ENCODE measurements at regions not wholly inside any gene's neighbourhood (a gene's known extent, or its start where the extent isn't known, plus 50 kb on each side); places are given as distances from the start of the nearest gene placed in this dataset.
"Not testable (repeated sequence)": the region's sequence is repeated elsewhere in the genome, so short reads cannot be mapped to it uniquely, and the experiment has no call there.

DNA sequence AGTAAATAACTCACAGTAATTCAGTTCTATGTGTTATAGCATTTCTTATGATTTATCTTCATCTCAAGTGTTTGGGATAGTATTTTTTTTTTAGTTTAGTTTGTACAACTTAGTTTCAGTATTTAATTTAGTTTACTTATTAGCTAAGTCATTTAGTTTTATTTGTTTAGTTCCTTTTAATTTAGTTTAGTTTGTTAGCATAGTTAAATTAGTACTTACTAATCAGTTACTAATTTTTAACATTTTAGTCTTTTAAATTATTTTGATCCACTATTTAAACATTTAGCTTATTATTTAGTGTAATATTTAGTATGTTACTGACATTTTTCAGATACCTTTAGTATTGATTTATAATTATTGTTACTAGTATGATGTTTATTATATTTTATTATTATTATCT is 85.2 kb upstream of the SIPA1L2 start:
- DNase-seq (ENCODE audit: low spot score) = no peak

DNA sequence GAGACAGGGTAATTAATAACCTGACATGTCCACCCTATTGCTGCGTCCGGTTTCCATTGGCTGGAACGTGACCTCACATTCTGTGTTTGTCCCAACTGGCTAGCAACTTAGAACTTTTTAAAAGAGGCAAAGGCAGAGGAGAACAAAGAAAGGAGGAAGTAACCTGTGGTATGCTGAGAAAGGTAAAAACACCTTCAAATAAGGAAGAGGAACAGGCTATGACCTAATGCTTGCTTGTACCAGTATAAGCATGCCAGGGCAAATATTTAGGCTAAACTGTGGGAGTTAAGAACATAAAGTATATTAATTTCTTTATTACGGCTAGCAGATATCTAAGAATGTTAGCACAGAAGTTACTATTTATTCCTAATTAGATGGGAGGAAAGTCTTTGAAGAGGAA is 87.3 kb upstream of the MAP10 start:
- DNase-seq (ENCODE audit: low spot score) = not testable (repeated sequence)

DNA sequence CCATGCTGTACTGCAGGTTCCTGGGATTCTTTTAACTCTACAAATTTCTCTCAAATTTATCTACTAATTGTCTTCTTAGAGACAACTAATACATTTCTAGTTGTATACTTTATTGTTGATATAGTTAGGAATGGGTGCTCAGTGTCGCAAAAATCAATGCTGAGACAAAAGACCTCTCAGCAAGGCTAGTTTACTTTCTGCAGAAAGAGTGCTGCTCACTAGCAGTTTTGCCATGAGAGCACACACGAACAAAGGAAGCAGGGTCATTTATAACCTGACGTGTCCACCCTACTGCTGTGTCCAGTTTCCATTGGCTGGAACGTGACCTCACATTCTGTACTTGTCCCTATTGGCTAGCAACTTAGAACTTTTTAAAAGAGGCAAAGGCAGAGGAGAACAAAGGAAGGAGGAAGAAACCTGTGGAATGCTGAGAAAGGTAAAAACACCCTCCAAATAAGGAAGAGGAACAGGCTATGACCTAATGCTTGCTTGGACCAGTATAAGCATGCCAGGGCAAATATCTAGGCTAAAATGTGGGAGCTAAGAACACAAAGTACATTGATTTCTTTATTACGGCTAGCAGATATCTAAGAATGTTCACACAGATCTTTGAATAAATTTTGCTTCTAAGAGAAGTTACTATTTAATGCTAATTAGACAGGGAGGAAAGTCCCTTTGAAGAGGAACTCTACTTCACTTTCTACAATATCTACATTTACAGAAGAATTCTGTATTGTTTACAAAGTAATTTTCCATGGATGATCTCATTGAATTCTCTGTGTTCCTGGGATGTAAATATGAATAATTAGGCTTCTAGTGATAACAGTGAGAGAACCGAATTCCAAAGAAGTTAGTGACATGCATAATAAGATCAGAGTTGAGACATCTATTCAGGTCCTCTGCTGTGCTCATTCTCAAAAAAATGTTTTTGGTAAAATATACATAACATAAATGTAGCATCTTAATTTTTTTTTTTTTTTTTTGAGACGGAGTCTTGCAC is 86.0 kb upstream of the MAP10 start:
- no peak for DNase-seq (ENCODE audit: low spot score)

DNA sequence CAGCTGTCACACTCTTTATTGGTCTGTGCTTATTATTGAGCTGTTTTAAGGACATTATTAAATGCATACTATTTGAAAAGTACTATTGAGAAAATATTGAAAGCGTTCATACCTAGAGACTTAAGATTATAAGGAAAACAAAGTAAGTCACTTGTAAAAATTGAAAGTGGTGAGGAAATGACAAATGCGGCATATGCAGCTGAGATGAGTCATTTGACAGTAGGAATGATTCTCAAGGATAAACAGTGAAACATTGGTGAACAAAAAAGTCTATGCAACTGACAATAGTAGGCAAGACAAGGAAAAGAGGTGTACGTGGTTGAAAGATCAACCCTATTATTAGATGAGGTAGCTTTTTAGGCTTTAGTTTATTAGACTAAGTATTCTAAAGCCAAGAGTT is 82.6 kb upstream of the MAP10 start:
- DNase-seq (ENCODE audit: low spot score) = no peak

GRCh38 chr1:232725305-232726047 is 79.7 kb upstream of the MAP10 start:
- no peak for DNase-seq (ENCODE audit: low spot score)

GRCh38 chr1:232726048-232726779 is 79.0 kb upstream of the MAP10 start:
- DNase-seq (ENCODE audit: low spot score) = no peak

DNA sequence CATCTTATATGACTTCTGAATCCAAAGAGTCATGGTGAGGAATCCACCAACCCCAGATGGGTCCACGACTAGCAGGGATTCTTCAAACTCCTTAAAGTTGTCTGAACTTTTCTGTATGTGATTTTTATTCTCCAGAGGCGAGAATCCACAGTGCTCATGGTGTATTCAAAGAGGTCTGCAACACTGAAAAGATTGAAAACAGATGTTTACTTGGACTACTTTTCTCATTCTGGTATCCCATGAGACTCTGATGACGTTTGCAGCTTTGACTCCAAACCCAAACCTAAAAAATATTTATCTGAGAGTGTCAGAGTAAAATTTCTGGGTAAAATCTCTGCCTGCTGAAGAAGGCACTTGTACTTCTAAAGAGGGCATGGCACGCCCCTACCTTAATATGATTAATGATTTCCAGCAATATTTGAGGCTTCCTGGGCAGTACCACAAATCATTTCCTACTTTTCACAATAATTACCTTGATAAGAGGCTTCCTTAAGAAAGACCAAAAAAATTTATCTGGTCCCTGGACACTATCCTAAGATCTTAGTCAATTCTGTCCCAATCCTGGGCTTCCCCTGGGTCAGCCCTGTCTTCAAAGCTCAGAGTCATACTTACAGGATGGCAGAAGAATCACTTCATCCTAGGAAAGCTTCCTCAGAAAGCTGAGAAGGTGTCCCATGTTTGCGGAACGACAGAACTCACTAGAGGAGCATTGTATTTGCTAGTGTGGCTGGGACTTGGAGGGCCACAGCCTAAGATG is 76.5 kb upstream of the MAP10 start:
- DNase-seq (ENCODE audit: low spot score) = no peak

DNA sequence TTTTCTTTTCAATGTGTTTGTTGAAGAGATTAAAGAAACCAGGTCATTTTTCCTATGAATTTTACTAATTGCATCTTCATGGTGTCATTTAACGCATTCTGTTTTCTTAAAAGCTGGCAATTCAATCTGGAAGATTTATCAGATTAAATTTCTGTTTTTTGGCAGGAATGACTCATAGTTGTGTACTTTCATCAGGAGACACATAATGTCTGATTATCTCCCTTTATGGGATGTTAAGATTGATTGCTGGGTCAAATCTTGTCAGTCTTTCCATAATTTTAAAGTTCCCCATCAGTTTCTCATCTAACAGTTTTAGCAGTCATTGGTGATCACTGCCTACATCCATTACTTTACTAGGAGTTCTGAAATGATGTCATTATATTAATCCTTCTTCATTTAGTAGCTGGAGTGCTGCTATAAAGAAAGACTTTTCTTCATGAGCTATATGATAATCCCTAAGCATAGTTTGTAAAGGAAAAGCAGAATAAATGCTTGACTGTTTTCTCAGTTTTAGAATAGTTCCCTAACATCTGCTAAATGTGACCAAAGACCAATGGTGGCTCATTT is 72.8 kb upstream of the MAP10 start:
- DNase-seq (ENCODE audit: low spot score) = no peak

GRCh38 chr1:232737917-232738316 is 67.3 kb upstream of the MAP10 start:
- no peak for DNase-seq (ENCODE audit: low spot score)

DNA sequence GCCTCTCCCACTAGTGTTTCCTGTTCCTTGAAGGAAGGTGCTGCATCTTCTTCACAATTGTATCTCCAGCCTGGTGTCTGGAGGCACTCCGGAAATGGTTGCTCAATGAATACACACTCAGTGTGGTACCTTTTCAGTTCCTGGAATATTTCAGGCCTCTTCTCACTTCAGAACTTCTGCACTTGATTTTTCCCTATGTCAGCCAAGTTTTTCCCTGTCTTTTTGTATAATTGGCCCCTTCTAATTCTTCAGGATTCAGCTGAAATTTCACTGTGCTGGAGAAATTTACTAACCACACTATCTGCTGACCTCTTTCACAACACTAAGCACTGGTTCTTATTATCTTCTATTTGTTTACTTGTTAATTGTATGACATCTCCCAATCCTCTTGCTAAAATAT is 61.2 kb upstream of the MAP10 start:
- DNase-seq (ENCODE audit: low spot score) = no peak

DNA sequence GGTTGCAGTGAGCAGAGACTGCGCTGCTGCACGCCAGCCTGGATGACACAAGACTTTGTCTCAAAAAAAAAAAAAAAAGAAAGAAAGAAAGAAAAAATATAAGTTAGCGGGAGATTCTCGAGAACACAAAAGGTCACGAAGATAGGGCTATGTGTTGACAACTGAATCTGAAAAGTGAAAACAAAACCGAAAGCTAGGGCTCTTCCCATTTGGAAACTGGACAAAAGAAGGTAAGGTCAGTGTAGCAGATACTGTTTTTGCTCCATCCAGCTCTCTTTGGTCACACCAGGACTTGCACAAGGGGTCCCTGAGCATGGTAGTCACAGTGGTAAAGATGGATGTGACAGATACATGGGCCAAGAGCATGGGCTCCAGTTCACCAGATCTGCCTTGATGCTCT is 60.4 kb upstream of the MAP10 start:
- DNase-seq (ENCODE audit: low spot score) = no peak

DNA sequence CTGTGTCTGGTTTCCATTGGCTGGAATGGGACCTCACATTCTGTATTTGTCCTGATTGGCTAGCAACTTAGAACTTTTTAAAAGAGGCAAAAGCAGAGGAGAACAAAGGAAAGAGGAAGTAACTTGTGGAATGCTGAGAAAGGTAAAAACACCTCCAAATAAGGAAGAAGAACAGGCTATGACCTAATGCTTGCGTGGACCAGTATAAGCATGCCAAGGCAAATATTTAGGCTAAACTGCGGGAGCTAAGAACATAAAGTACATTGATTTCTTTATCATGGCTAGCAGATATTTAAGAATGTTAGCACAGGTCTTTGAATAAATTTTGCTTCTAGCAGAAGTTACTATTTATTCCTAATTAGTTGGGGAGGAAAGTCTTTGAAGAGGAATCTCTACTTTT is 59.5 kb upstream of the MAP10 start:
- not testable (repeated sequence) for DNase-seq (ENCODE audit: low spot score)

DNA sequence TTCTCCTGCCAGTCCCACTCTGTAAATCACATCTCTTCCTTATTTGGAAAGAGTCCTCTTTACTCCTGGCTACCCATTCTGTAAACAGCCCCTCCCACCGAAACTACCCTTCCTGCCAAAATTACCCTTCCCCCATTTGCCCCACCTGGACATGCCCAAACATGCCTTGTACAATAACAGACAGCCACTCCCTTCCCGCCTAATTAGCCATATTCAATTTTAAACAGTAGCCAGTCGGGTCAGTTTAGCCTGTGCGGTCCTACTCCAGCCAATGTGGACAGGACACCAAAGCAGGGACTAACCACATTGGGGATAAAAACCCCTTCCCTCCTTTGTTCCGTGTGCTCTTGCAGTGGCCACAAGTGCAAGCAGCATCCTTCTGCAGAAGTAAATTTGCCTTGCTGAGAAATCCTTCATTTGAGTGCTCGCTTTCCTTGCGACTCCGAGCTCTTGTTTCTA is 56.3 kb upstream of the MAP10 start:
- DNase-seq (ENCODE audit: low spot score) = no peak

GRCh38 chr1:232751393-232752140 is 53.6 kb upstream of the MAP10 start:
- DNase-seq (ENCODE audit: low spot score) = no peak

DNA sequence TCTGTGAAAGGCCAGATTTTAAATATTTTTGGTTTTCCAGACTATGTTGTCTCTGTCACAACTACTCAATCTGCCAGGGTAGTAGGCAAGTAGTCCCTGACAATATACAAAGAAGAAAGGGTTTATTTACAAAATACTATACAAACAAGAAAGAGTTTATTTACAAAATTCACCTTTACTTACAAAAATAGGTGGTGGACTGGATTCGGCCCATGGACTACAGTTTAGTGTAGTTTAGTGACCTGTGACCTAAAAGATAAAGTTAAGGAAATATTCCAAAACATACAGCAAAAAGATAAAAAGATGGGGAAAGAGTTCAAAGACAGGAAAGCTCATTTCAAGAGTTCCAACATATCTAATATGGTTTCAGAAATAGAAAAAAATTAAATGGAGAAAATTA is 52.9 kb upstream of the MAP10 start:
- DNase-seq (ENCODE audit: low spot score) = no peak

GRCh38 chr1:232754930-232755329 is 50.3 kb upstream of the MAP10 start:
- DNase-seq (ENCODE audit: low spot score) = no peak

Data from LoVo (cell line).